CD8-positive, alpha-beta memory T cell (primary cell): ENCODE measurements at regions not wholly inside any gene's neighbourhood (a gene's known extent, or its start where the extent isn't known, plus 50 kb on each side); places are given as distances from the start of the nearest gene placed in this dataset.

Source experiments
- CTCF ChIA-PET: fragments of 350-600 bp; sonication (Branson Sonifier 250); formaldehyde crosslinking; loops from one replicate; lab custom pipeline; 2021; ENCODE audit warnings: antibody characterized with exemption; lab: Charles Lee
- POLR2A ChIA-PET: fragments of 350-600 bp; sonication (Branson Sonifier 250); formaldehyde crosslinking; loops from one replicate; lab custom pipeline; 2021; ENCODE audit warnings: antibody characterized with exemption; lab: Charles Lee
- DNase-seq, 5 donors: peaks; one replicate each; pipeline versions ENCODE4 v3.0.0 to v3.0.0-alpha.2; 2020 to 2022; ENCODE audit warnings: mixed read lengths in 1 of 5
- H3K27ac ChIP-seq: one replicate; pipeline ENCODE4 v1.7.0; 2013; ENCODE audit warnings: low read depth, mild to moderate bottlenecking, low read length, moderate library complexity
- H3K27me3 ChIP-seq: 2 replicates; pipeline ENCODE4 v1.7.0; 2013; ENCODE audit warnings: low read length, mild to moderate bottlenecking; ENCODE audit not compliant: insufficient read depth, poor library complexity, severe bottlenecking
- H3K36me3 ChIP-seq: 2 replicates; pipeline ENCODE4 v1.7.0; 2013; ENCODE audit warnings: mild to moderate bottlenecking, low read length, moderate library complexity; ENCODE audit not compliant: insufficient read depth
- H3K4me1 ChIP-seq: 2 replicates; pipeline ENCODE4 v1.7.0; 2013; ENCODE audit warnings: mild to moderate bottlenecking, low read length, moderate library complexity; ENCODE audit not compliant: insufficient read depth
- H3K4me3 ChIP-seq: 2 replicates; pipeline ENCODE4 v1.7.0; 2013; ENCODE audit warnings: mild to moderate bottlenecking, low read length
- H3K9me3 ChIP-seq: 2 replicates; pipeline ENCODE4 v1.7.0; 2013; ENCODE audit warnings: mild to moderate bottlenecking, low read length
- H3K27ac Mint-ChIP-seq, 8 donors: one replicate each; pipeline ENCODE4 v1.8.0; 2020 to 2021; ENCODE audit warnings: mixed read lengths in 8 of 8, mild to moderate bottlenecking in 6 of 8, inconsistent platforms in 3 of 8, moderate library complexity in 3 of 8
- H3K27me3 Mint-ChIP-seq, 2 donors: one replicate each; pipeline ENCODE4 v1.8.0; 2020 to 2021; ENCODE audit warnings: mixed read lengths in 2 of 2, mild to moderate bottlenecking in 1 of 2, moderate library complexity in 1 of 2
- H3K36me3 Mint-ChIP-seq, 3 donors: one replicate each; pipeline ENCODE4 v1.8.0; 2020 to 2021; ENCODE audit warnings: mixed read lengths in 3 of 3, inconsistent platforms in 1 of 3, mild to moderate bottlenecking in 1 of 3
- H3K4me1 Mint-ChIP-seq, 3 donors: one replicate each; pipeline ENCODE4 v1.8.0; 2020 to 2021; ENCODE audit warnings: mixed read lengths in 3 of 3, inconsistent platforms in 1 of 3, mild to moderate bottlenecking in 1 of 3
- H3K4me3 Mint-ChIP-seq, 7 donors: one replicate each; pipeline ENCODE4 v1.8.0; 2020 to 2021; ENCODE audit warnings: mixed read lengths in 7 of 7, mild to moderate bottlenecking in 6 of 7, moderate library complexity in 4 of 7, inconsistent platforms in 2 of 7
- H3K9me3 Mint-ChIP-seq, 5 donors: one replicate each; pipeline ENCODE4 v1.8.0; 2020 to 2022; ENCODE audit warnings: mixed read lengths in 5 of 5, mild to moderate bottlenecking in 3 of 5, moderate library complexity in 2 of 5, inconsistent platforms in 1 of 5

DNA sequence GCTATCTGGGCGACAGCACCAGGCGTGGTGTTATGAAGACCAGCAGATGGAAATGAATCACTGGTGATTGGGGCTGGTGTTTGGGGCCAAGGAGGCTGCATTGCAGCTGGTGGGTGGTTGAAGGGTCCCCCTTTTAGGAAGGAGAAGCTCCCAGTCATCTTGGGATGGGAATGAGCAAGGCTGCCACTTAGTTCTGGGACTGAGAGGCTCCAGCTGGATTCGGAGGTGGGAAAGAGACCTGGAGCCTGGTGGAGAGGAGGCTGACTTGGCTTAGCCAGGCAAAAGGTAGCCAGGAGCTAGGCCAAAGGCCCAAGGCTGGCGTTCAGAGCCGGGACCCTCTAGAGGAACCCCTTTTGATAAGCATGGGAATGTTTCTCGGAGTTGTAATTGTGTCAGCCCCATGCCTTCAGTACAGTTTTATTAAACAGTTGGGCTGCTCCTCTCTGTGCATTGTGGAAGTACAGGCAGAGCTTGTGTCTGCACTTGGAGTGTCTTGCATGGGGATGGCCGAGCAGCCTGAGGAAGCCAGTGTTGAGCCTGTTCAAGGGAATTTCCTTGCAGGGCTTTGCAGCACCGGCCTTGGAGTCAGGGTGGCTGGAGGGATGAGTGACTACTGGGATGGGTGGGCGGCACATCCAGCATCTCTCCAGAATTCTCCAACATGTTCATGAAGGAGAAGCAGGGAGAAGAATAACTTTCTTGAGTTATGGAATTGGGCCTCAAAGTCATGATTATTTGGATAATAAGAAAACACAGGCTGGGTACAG lies 234.9 kb downstream of the BAMBI start:
- H3K4me1 Mint-ChIP-seq, result no peaks in the 10 kb centered on the region
- H3K36me3 Mint-ChIP-seq, result no peaks in the 10 kb centered on the region
- ChIA-PET CTCF (no interaction called here), POLR2A (no interaction called here)
- H3K9me3 ChIP-seq, result no peaks in the 10 kb centered on the region
- H3K4me3 ChIP-seq, result no peak overlapping the region
- no peaks in the 10 kb centered on the region for H3K27me3 ChIP-seq
- no peaks in the 10 kb centered on the region for H3K4me1 ChIP-seq
- H3K27me3 Mint-ChIP-seq, result peaks cover 2 to 5% of the 10 kb centered on the region in 2 donors
- H3K4me3 Mint-ChIP-seq, result no peak overlapping the region
- H3K36me3 ChIP-seq, result no peaks in the 10 kb centered on the region
- no peak overlapping the region for H3K27ac ChIP-seq
- no peak overlapping the region for H3K27ac Mint-ChIP-seq
- no peaks in the 10 kb centered on the region for H3K9me3 Mint-ChIP-seq
- DNase-seq, result no peak

DNA sequence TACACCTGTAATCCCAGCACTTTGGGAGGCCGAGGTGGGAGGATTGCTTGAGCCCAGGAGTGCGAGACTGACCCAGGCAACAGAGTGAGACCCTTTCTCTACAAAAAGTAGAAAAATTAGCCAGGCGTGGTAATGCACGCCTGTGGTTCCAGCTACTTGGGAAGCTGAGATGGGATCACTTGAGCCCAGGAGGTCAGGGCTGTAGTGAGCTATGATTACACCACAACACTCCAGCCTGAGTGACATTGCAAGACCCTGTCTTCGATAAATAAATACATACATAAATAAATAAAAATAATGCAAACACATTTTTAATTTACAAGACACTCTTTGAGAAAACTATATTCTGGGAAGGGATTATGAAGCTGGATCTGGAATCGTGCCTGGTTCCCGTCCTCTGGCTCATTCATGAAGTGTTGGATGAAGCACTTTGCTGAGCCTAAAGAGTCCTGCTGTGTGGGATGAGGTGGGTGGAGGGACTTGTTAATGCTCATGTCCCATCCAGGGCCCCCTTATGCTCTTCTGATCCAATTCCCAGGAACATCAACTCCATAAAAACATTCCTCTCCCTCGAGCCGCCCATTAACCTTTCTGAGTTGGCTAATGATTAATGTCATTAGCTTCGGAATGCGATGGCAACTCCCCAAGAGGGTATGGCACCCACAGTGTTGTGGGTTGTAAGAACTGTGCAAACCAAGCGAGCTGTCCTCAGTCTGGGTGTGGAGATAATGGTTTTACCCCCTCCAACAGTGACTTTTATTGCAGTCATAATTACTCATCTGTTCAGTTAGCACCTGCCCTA lies 236.3 kb downstream of the BAMBI start:
- CTCF ChIA-PET, result no interaction called here
- H3K36me3 ChIP-seq, result no peaks in the 10 kb centered on the region
- Mint-ChIP-seq H3K36me3 (no peaks in the 10 kb centered on the region), H3K4me3 (no peak overlapping the region), H3K9me3 (no peaks in the 10 kb centered on the region), H3K27me3 (peaks cover 2 to 5% of the 10 kb centered on the region in 2 donors), H3K27ac (no peak overlapping the region), H3K4me1 (no peaks in the 10 kb centered on the region)
- no peak for DNase-seq
- no peaks in the 10 kb centered on the region for H3K9me3 ChIP-seq
- no peaks in the 10 kb centered on the region for H3K4me1 ChIP-seq
- H3K27me3 ChIP-seq, result no peaks in the 10 kb centered on the region
- H3K27ac ChIP-seq, result no peak overlapping the region
- no peak overlapping the region for H3K4me3 ChIP-seq
- POLR2A ChIA-PET, result no interaction called here

GRCh38 chr10:28914701-28915100 lies 237.4 kb downstream of the BAMBI start:
- CTCF ChIA-PET, result no interaction called here
- POLR2A ChIA-PET, result no interaction called here
- Mint-ChIP-seq H3K27ac (no peak overlapping the region), H3K4me3 (no peak overlapping the region), H3K36me3 (no peaks in the 10 kb centered on the region), H3K27me3 (peaks cover 2 to 5% of the 10 kb centered on the region in 2 donors), H3K9me3 (no peaks in the 10 kb centered on the region), H3K4me1 (no peaks in the 10 kb centered on the region)
- Histone ChIP-seq H3K36me3 (no peaks in the 10 kb centered on the region), H3K4me1 (no peaks in the 10 kb centered on the region), H3K4me3 (no peak overlapping the region), H3K27me3 (no peaks in the 10 kb centered on the region), H3K9me3 (no peaks in the 10 kb centered on the region), H3K27ac (no peak overlapping the region)
- DNase-seq, result no peak

GRCh38 chr10:28915989-28916588 lies 238.8 kb downstream of the BAMBI start:
- Mint-ChIP-seq H3K9me3 (no peaks in the 10 kb centered on the region), H3K27ac (no peak overlapping the region), H3K27me3 (peaks cover 2 to 5% of the 10 kb centered on the region in 2 donors), H3K4me1 (no peaks in the 10 kb centered on the region), H3K36me3 (no peaks in the 10 kb centered on the region), H3K4me3 (no peak overlapping the region)
- no peak for DNase-seq
- no peaks in the 10 kb centered on the region for H3K36me3 ChIP-seq
- H3K4me3 ChIP-seq, result no peak overlapping the region
- H3K27ac ChIP-seq, result no peak overlapping the region
- no peaks in the 10 kb centered on the region for H3K4me1 ChIP-seq
- H3K9me3 ChIP-seq, result no peaks in the 10 kb centered on the region
- POLR2A ChIA-PET, result no interaction called here
- no peaks in the 10 kb centered on the region for H3K27me3 ChIP-seq
- CTCF ChIA-PET, result no interaction called here

DNA sequence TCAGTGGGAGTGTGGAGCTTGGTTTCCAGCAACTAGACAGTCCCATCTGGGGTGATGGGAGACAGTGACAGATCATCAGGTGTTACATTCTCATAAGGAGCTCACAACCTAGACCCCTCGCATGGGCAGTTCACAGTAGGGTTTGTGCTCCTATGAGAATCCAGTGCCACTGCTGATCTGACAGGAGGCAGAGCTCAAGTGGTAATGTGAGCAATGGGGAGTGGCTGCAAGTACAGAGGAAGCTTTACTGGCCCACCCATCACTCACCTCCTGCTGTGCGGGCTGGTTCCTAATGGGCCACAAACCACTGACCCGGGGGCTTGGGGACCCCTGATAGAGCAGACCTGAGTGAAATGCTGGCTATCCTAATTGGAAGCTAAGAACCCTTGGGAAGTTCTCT lies 242.8 kb downstream of the BAMBI start:
- POLR2A ChIA-PET, result no interaction called here
- Mint-ChIP-seq H3K36me3 (no peaks in the 10 kb centered on the region), H3K27me3 (peaks cover 0 to 13% of the 10 kb centered on the region in 2 donors), H3K4me3 (no peak overlapping the region), H3K9me3 (no peaks in the 10 kb centered on the region), H3K4me1 (no peaks in the 10 kb centered on the region), H3K27ac (no peak overlapping the region)
- Histone ChIP-seq H3K36me3 (no peaks in the 10 kb centered on the region), H3K27ac (no peak overlapping the region), H3K27me3 (no peaks in the 10 kb centered on the region), H3K4me3 (no peak overlapping the region), H3K9me3 (no peaks in the 10 kb centered on the region), H3K4me1 (no peaks in the 10 kb centered on the region)
- CTCF ChIA-PET, result no interaction called here
- DNase-seq, result no peak

- CTCF ChIA-PET, result no interaction called here
These were observed 244.8 kb downstream of the BAMBI start for GRCh38 chr10:28922127-28922526.

GRCh38 chr10:28922861-28923260 lies 245.5 kb downstream of the BAMBI start:
- Mint-ChIP-seq H3K36me3 (no peaks in the 10 kb centered on the region), H3K9me3 (no peaks in the 10 kb centered on the region), H3K27me3 (peaks cover 0 to 9% of the 10 kb centered on the region in 2 donors), H3K4me3 (no peak overlapping the region), H3K4me1 (no peaks in the 10 kb centered on the region), H3K27ac (no peak overlapping the region)
- ChIA-PET CTCF (no interaction called here), POLR2A (no interaction called here)
- H3K4me3 ChIP-seq, result no peak overlapping the region
- DNase-seq, result no peak
- H3K9me3 ChIP-seq, result no peaks in the 10 kb centered on the region
- H3K27me3 ChIP-seq, result no peaks in the 10 kb centered on the region
- H3K4me1 ChIP-seq, result no peaks in the 10 kb centered on the region
- H3K36me3 ChIP-seq, result no peaks in the 10 kb centered on the region
- no peak overlapping the region for H3K27ac ChIP-seq

More at GRCh38 chr10:28922127-28922526, 244.8 kb downstream of the BAMBI start:
- Histone ChIP-seq H3K27me3 (no peaks in the 10 kb centered on the region), H3K9me3 (no peaks in the 10 kb centered on the region), H3K27ac (no peak overlapping the region), H3K36me3 (no peaks in the 10 kb centered on the region), H3K4me3 (no peak overlapping the region), H3K4me1 (no peaks in the 10 kb centered on the region)
- POLR2A ChIA-PET, result no interaction called here
- H3K36me3 Mint-ChIP-seq, result no peaks in the 10 kb centered on the region
- no peaks in the 10 kb centered on the region for H3K4me1 Mint-ChIP-seq
- no peaks in the 10 kb centered on the region for H3K9me3 Mint-ChIP-seq
- no peak for DNase-seq
- H3K27me3 Mint-ChIP-seq, result peaks cover 0 to 8% of the 10 kb centered on the region in 2 donors
- no peak overlapping the region for H3K4me3 Mint-ChIP-seq
- no peak overlapping the region for H3K27ac Mint-ChIP-seq

DNA sequence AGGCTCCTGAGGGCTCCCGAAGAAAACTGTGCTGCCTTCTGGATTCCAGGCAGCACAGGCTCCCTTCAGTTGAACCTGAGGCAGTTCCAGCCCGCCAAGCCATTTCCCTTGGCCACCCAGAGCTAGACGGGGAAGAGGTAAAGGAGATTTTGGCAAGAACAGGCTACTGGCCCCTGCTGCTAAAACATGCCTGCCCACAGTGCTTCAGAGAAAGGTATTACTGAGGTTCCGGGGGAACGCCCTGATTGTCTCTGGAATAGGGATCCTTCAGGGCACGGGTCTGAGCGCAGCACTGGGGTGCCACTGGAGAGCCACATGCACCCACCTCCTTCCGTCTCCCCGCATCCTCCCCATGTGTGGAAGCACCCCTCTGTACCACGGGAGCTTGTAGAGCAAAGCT lies 247.4 kb downstream of the BAMBI start:
- no peak overlapping the region for H3K27ac ChIP-seq
- H3K36me3 ChIP-seq, result no peaks in the 10 kb centered on the region
- ChIA-PET POLR2A (no interaction called here), CTCF (no interaction called here)
- no peak overlapping the region for H3K4me3 Mint-ChIP-seq
- H3K27ac Mint-ChIP-seq, result no peak overlapping the region
- H3K4me3 ChIP-seq, result no peak overlapping the region
- H3K27me3 ChIP-seq, result no peaks in the 10 kb centered on the region
- no peak for DNase-seq
- H3K27me3 Mint-ChIP-seq, result peaks cover 0 to 12% of the 10 kb centered on the region in 2 donors
- H3K36me3 Mint-ChIP-seq, result no peaks in the 10 kb centered on the region
- no peaks in the 10 kb centered on the region for H3K9me3 ChIP-seq
- H3K4me1 ChIP-seq, result no peaks in the 10 kb centered on the region
- no peaks in the 10 kb centered on the region for H3K9me3 Mint-ChIP-seq
- no peaks in the 10 kb centered on the region for H3K4me1 Mint-ChIP-seq
